Nephron (organoid): ENCODE measurements at regions not wholly inside any gene's neighbourhood (a gene's known extent, or its start where the extent isn't known, plus 50 kb on each side); places are given as distances from the start of the nearest gene placed in this dataset.

Experiments
- H3K27ac Mint-ChIP-seq, 3 experiments: 2 replicates each; pipeline ENCODE4 v1.8.0; 2020; ENCODE audit warnings: mixed read lengths in 3 of 3, mild to moderate bottlenecking in 2 of 3, moderate library complexity in 1 of 3
- H3K27me3 Mint-ChIP-seq: 2 replicates; pipeline ENCODE4 v1.8.0; 2021; ENCODE audit warnings: low read depth, mild to moderate bottlenecking, moderate library complexity, mixed read lengths
- H3K36me3 Mint-ChIP-seq: 2 replicates; pipeline ENCODE4 v1.8.0; 2020; ENCODE audit warnings: low read depth, mixed read lengths
- H3K4me1 Mint-ChIP-seq: 2 replicates; pipeline ENCODE4 v1.8.0; 2020; ENCODE audit warnings: mixed read lengths
- H3K4me3 Mint-ChIP-seq, 3 experiments: 2 replicates each; pipeline ENCODE4 v1.8.0; 2020; ENCODE audit warnings: mild to moderate bottlenecking in 3 of 3, mixed read lengths in 3 of 3, moderate library complexity in 2 of 3
- H3K9me3 Mint-ChIP-seq: 2 replicates; pipeline ENCODE4 v1.8.0; 2020; ENCODE audit warnings: mixed read lengths
- TF ChIP-seq, protein P1 (sequence below), 3 experiments: fragments of 200-600 bp; sonication (generic); IDR thresholded peaks; one replicate each; pipeline ENCODE4 v1.5.0; 2021; ENCODE audit warnings: antibody characterized with exemption in 3 of 3; ENCODE audit not compliant: unreplicated experiment in 3 of 3

DNA sequence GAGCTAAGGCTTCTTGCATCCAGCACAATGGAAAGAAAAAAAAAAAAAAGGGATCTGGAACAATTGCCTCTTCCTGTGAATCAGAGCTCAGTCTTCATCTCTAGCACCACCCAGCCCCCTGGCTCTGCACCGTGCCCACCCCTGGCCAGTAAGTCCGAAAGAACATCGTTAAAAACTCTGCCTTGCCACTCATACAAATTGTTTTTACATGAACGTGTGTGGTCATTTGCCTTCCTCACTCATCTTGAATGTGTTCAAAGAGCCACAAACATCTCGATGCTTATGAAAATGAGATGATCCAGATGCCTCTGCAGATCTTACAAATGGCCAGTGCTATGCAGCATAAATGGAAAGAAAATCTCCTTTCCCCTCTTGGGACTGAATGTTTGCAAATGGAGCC, 400.0 kb upstream of the PPP2R3A start:
- Mint-ChIP-seq H3K4me1 (no peaks in the 10 kb centered on the region), H3K4me3 (no peak overlapping the region), H3K27ac (no peak overlapping the region), H3K27me3 (peaks cover 9% of the 10 kb centered on the region), H3K36me3 (no peaks in the 10 kb centered on the region), H3K9me3 (no peaks in the 10 kb centered on the region)
- TF ChIP-seq, protein P1, sequence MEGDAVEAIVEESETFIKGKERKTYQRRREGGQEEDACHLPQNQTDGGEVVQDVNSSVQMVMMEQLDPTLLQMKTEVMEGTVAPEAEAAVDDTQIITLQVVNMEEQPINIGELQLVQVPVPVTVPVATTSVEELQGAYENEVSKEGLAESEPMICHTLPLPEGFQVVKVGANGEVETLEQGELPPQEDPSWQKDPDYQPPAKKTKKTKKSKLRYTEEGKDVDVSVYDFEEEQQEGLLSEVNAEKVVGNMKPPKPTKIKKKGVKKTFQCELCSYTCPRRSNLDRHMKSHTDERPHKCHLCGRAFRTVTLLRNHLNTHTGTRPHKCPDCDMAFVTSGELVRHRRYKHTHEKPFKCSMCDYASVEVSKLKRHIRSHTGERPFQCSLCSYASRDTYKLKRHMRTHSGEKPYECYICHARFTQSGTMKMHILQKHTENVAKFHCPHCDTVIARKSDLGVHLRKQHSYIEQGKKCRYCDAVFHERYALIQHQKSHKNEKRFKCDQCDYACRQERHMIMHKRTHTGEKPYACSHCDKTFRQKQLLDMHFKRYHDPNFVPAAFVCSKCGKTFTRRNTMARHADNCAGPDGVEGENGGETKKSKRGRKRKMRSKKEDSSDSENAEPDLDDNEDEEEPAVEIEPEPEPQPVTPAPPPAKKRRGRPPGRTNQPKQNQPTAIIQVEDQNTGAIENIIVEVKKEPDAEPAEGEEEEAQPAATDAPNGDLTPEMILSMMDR (IDR thresholded peaks at IDR 0.05; ENCODE audit: unreplicated experiment in 3 of 3), result no peak

DNA sequence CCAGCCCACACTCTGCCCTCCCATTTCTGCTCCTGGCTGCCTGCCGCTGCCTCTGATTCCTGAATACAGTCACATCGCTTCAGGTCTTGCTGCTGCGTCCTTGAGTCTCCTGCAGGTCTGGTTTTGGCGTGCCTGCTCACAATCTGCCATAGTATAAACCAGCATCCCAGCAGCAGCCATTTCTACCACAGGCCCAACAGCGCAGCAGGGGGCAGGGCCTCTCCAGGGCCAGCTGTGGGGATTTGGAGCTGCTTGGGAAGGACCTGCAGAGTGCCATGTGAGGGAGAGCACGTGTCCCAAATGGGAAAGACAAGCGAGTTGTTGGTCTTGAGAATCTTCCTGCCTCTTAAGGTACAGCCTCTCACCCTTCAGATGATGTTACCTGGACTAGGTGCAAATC, 398.3 kb upstream of the PPP2R3A start:
- no peaks in the 10 kb centered on the region for H3K36me3 Mint-ChIP-seq
- H3K4me1 Mint-ChIP-seq, result no peaks in the 10 kb centered on the region
- no peaks in the 10 kb centered on the region for H3K9me3 Mint-ChIP-seq
- H3K27ac Mint-ChIP-seq, result no peak overlapping the region
- no peak overlapping the region for H3K4me3 Mint-ChIP-seq
- TF ChIP-seq, protein P1 (IDR thresholded peaks at IDR 0.05; ENCODE audit: unreplicated experiment in 3 of 3), result no peak
- peaks cover 9% of the 10 kb centered on the region for H3K27me3 Mint-ChIP-seq

- no peak overlapping the region for H3K27ac Mint-ChIP-seq
- H3K4me3 Mint-ChIP-seq, result no peak overlapping the region
- TF ChIP-seq, protein P1 (IDR thresholded peaks at IDR 0.05; ENCODE audit: unreplicated experiment in 3 of 3), result no peak
- peaks cover 4% of the 10 kb centered on the region for H3K27me3 Mint-ChIP-seq
- H3K9me3 Mint-ChIP-seq, result peaks cover 12% of the 10 kb centered on the region
- no peaks in the 10 kb centered on the region for H3K36me3 Mint-ChIP-seq
- no peaks in the 10 kb centered on the region for H3K4me1 Mint-ChIP-seq
Measured at GRCh38 chr3:135576751-135577150, 388.8 kb upstream of the PPP2R3A start.

- peaks cover 4% of the 10 kb centered on the region for H3K27me3 Mint-ChIP-seq
- H3K4me3 Mint-ChIP-seq, result no peak overlapping the region
- peaks cover 17% of the 10 kb centered on the region for H3K9me3 Mint-ChIP-seq
- no peaks in the 10 kb centered on the region for H3K36me3 Mint-ChIP-seq
- H3K27ac Mint-ChIP-seq, result no peak overlapping the region
- TF ChIP-seq, protein P1 (IDR thresholded peaks at IDR 0.05; ENCODE audit: unreplicated experiment in 3 of 3), result no peak
- no peaks in the 10 kb centered on the region for H3K4me1 Mint-ChIP-seq
Measured at GRCh38 chr3:135581806-135582205, 383.7 kb upstream of the PPP2R3A start.

- no peaks in the 10 kb centered on the region for H3K36me3 Mint-ChIP-seq
- peaks cover 4% of the 10 kb centered on the region for H3K27me3 Mint-ChIP-seq
- no peaks in the 10 kb centered on the region for H3K4me1 Mint-ChIP-seq
- H3K9me3 Mint-ChIP-seq, result peaks cover 17% of the 10 kb centered on the region
- H3K4me3 Mint-ChIP-seq, result no peak overlapping the region
- no peak overlapping the region for H3K27ac Mint-ChIP-seq
- TF ChIP-seq, protein P1 (IDR thresholded peaks at IDR 0.05; ENCODE audit: unreplicated experiment in 3 of 3), result no peak
Measured at GRCh38 chr3:135582800-135583199, 382.7 kb upstream of the PPP2R3A start.

DNA sequence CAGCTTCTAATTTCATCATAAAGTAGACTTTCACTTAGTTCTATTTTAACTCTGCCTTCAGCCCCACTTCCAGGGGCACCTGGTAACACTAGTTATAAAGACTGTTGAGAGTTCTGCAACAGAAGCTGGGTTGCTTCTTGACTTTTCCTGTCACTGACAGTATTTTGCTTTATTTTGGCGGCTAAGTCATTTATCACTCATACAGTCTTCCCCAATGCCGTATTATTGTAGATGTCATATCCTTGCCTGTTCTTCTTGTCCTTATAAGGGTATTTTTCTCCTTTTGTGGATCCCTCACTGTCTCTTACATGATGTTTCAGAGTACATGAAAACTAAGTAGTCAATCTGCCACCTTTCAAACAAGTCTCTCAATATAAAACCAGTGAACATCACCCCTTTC, 369.0 kb upstream of the PPP2R3A start:
- Mint-ChIP-seq H3K4me1 (no peaks in the 10 kb centered on the region), H3K4me3 (no peak overlapping the region), H3K9me3 (peaks cover 12% of the 10 kb centered on the region), H3K27ac (no peak overlapping the region), H3K36me3 (no peaks in the 10 kb centered on the region), H3K27me3 (no peaks in the 10 kb centered on the region)
- TF ChIP-seq, protein P1 (IDR thresholded peaks at IDR 0.05; ENCODE audit: unreplicated experiment in 3 of 3), result no peak
